T-helper 1 cell treated with Interleukin-12 subunit alpha and Interleukin-12 subunit beta and Interleukin-4 antibody, amounts not matched to agents 30 μg/mL and 1 μg/mL, for 36 hours (primary cell): ENCODE measurements at regions not wholly inside any gene's neighbourhood (a gene's known extent, or its start where the extent isn't known, plus 50 kb on each side); places are given as distances from the start of the nearest gene placed in this dataset.
A peak's percentile ranks its signal among the peaks of the same experiment; 100 is the strongest.

Source experiments
- H3K27ac Mint-ChIP-seq: one replicate; pipeline ENCODE4 v1.8.0; 2021; ENCODE audit warnings: mild to moderate bottlenecking, mixed read lengths
- H3K27me3 Mint-ChIP-seq: one replicate; pipeline ENCODE4 v1.8.0; 2021; ENCODE audit warnings: low read depth, mixed read lengths
- H3K36me3 Mint-ChIP-seq: one replicate; pipeline ENCODE4 v1.8.0; 2021; ENCODE audit warnings: low read depth, mixed read lengths
- H3K4me1 Mint-ChIP-seq: one replicate; pipeline ENCODE4 v1.8.0; 2021; ENCODE audit warnings: low read depth, mixed read lengths
- H3K4me3 Mint-ChIP-seq: one replicate; pipeline ENCODE4 v1.8.0; 2021; ENCODE audit warnings: mild to moderate bottlenecking, moderate library complexity, mixed read lengths
- H3K9me3 Mint-ChIP-seq: one replicate; pipeline ENCODE4 v1.8.0; 2021; ENCODE audit warnings: mixed read lengths

GRCh38 chr15:100786901-100787566 lies 92.6 kb upstream of the ALDH1A3 start:
- Mint-ChIP-seq H3K4me3 (no peak overlapping the region), H3K36me3 (no peaks in the 10 kb centered on the region), H3K27ac (no peak overlapping the region), H3K4me1 (no peaks in the 10 kb centered on the region), H3K9me3 (no peaks in the 10 kb centered on the region), H3K27me3 (peaks cover 3% of the 10 kb centered on the region)

GRCh38 chr15:100787567-100788417 lies 91.8 kb upstream of the ALDH1A3 start:
- H3K27me3 Mint-ChIP-seq = peaks cover 6% of the 10 kb centered on the region
- peak overlapping the region; percentile 11 for H3K27ac Mint-ChIP-seq
- H3K9me3 Mint-ChIP-seq = no peaks in the 10 kb centered on the region
- H3K4me1 Mint-ChIP-seq = no peaks in the 10 kb centered on the region
- H3K4me3 Mint-ChIP-seq = no peak overlapping the region
- H3K36me3 Mint-ChIP-seq = no peaks in the 10 kb centered on the region

GRCh38 chr15:100788418-100789105 lies 91.1 kb upstream of the ALDH1A3 start:
- Mint-ChIP-seq H3K27me3 (peaks cover 6% of the 10 kb centered on the region), H3K36me3 (no peaks in the 10 kb centered on the region), H3K4me3 (no peak overlapping the region), H3K9me3 (no peaks in the 10 kb centered on the region), H3K4me1 (no peaks in the 10 kb centered on the region), H3K27ac (no peak overlapping the region)

- peaks cover 14% of the 10 kb centered on the region for H3K27me3 Mint-ChIP-seq
- no peak overlapping the region for H3K4me3 Mint-ChIP-seq
- no peaks in the 10 kb centered on the region for H3K9me3 Mint-ChIP-seq
- H3K27ac Mint-ChIP-seq = no peak overlapping the region
- no peaks in the 10 kb centered on the region for H3K4me1 Mint-ChIP-seq
- no peaks in the 10 kb centered on the region for H3K36me3 Mint-ChIP-seq
These were observed 88.8 kb upstream of the ALDH1A3 start for GRCh38 chr15:100790786-100791265.

- Mint-ChIP-seq H3K4me1 (no peaks in the 10 kb centered on the region), H3K27ac (no peak overlapping the region), H3K36me3 (no peaks in the 10 kb centered on the region), H3K4me3 (no peak overlapping the region), H3K9me3 (no peaks in the 10 kb centered on the region), H3K27me3 (peaks cover 19% of the 10 kb centered on the region)
These were observed 85.6 kb upstream of the ALDH1A3 start for GRCh38 chr15:100794008-100794407.

DNA sequence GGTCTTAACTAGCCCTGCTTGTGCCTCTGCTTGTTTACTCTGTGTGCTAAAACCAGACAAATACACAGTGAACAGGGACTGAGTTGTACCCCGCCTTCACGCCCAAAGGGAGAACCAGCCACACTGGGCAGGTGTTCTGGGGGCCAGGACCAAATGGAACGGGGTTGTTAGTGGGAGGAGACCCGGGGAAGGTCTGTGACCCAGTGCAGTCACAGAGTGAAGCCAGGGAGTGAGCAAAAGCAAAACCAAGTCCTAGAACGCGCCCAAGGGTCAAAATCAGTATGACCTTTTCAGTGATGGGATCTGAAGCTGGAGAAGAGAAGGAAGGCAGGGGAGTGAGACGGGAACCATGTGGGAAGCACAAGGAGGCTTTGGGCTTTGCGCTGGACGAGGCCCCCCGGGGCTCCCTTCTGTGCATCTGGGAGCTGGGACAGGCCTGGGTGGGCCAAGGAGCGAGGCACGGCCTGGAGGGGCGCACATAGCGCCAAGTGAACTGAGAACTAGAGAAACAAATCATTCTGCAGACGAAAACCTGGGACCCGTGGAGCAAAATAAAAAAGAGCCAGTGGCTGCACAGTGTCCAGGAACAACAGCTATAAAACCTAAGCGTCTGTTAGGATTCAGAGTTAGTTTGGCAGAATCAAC lies 78.3 kb upstream of the ALDH1A3 start:
- no peaks in the 10 kb centered on the region for H3K36me3 Mint-ChIP-seq
- H3K27ac Mint-ChIP-seq = no peak overlapping the region
- peaks cover 6% of the 10 kb centered on the region for H3K9me3 Mint-ChIP-seq
- no peak overlapping the region for H3K4me3 Mint-ChIP-seq
- no peaks in the 10 kb centered on the region for H3K4me1 Mint-ChIP-seq
- H3K27me3 Mint-ChIP-seq = peaks cover 7% of the 10 kb centered on the region

GRCh38 chr15:100802421-100803170 lies 77.0 kb upstream of the ALDH1A3 start:
- Mint-ChIP-seq H3K4me1 (no peaks in the 10 kb centered on the region), H3K27ac (no peak overlapping the region), H3K27me3 (peaks cover 5% of the 10 kb centered on the region), H3K9me3 (peaks cover 8% of the 10 kb centered on the region), H3K36me3 (no peaks in the 10 kb centered on the region), H3K4me3 (no peak overlapping the region)

DNA sequence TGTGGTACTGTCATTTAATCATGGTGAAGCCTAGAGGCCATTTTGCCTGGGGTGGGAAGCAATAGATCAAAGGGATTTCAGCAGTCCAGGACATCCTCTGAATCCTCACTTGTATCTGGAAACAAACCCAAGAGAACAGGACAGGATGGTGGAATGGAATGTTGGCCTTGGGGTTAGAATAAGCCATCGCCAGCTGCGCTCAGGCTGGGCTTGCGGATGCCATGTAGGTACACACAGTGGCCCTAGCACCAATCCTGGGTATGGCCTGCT lies 76.5 kb upstream of the ALDH1A3 start:
- peaks cover 8% of the 10 kb centered on the region for H3K9me3 Mint-ChIP-seq
- no peak overlapping the region for H3K4me3 Mint-ChIP-seq
- H3K27ac Mint-ChIP-seq = no peak overlapping the region

DNA sequence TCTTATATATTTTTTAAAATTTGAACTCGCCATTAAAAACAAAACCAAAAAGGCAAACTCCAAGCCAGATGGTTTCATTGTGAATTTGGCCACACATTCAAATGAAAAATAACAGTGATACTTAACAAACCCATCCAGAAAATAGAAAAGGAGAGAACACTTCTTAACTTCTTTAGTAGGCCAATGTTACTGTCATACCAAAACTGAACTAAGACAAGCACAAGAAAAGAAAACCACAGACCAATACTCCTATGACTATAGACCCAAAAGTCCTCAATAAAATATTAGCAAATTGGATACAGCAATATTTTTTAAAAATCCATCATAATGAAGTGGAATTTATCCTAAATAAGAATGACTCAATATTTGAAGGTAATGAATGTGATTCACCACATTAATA lies 73.5 kb upstream of the ALDH1A3 start:
- Mint-ChIP-seq H3K4me3 (no peak overlapping the region), H3K27me3 (peaks cover 3% of the 10 kb centered on the region), H3K9me3 (peaks cover 13% of the 10 kb centered on the region), H3K36me3 (no peaks in the 10 kb centered on the region), H3K4me1 (no peaks in the 10 kb centered on the region), H3K27ac (no peak overlapping the region)

More for the DNA sequence above, 76.5 kb upstream of the ALDH1A3 start:
- H3K4me1 Mint-ChIP-seq = no peaks in the 10 kb centered on the region
- no peaks in the 10 kb centered on the region for H3K36me3 Mint-ChIP-seq
- H3K27me3 Mint-ChIP-seq = peaks cover 3% of the 10 kb centered on the region

DNA sequence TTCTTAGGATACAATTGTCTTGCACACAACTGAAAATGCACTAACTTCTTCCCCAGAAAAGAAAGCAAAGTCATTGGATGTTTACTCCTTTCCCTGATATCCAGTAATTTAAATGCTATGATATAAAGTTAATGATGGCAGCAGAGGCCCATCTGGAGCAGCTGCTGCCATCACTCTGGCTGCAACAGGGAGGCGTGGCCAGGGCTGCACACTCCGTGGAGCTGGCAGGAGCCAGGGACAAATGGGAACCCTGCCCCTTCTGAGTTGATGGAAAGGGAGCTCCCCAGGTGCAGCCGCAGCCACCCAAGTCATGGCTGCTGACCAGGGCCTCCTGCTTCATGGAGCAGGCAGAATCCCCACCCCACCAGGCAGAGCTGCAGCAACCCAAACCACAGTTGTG lies 72.6 kb upstream of the ALDH1A3 start:
- Mint-ChIP-seq H3K27ac (no peak overlapping the region), H3K9me3 (peaks cover 13% of the 10 kb centered on the region), H3K36me3 (no peaks in the 10 kb centered on the region), H3K4me3 (no peak overlapping the region), H3K27me3 (peaks cover 3% of the 10 kb centered on the region), H3K4me1 (no peaks in the 10 kb centered on the region)

GRCh38 chr15:100808691-100809090 lies 70.9 kb upstream of the ALDH1A3 start:
- Mint-ChIP-seq H3K27ac (no peak overlapping the region), H3K36me3 (no peaks in the 10 kb centered on the region), H3K9me3 (peaks cover 13% of the 10 kb centered on the region), H3K4me1 (no peaks in the 10 kb centered on the region), H3K4me3 (no peak overlapping the region), H3K27me3 (peaks cover 3% of the 10 kb centered on the region)

- H3K4me3 Mint-ChIP-seq = no peak overlapping the region
- no peaks in the 10 kb centered on the region for H3K36me3 Mint-ChIP-seq
- no peak overlapping the region for H3K27ac Mint-ChIP-seq
- H3K27me3 Mint-ChIP-seq = no peaks in the 10 kb centered on the region
- no peaks in the 10 kb centered on the region for H3K4me1 Mint-ChIP-seq
- peaks cover 13% of the 10 kb centered on the region for H3K9me3 Mint-ChIP-seq
These were observed 70.5 kb upstream of the ALDH1A3 start for GRCh38 chr15:100809151-100809550.

DNA sequence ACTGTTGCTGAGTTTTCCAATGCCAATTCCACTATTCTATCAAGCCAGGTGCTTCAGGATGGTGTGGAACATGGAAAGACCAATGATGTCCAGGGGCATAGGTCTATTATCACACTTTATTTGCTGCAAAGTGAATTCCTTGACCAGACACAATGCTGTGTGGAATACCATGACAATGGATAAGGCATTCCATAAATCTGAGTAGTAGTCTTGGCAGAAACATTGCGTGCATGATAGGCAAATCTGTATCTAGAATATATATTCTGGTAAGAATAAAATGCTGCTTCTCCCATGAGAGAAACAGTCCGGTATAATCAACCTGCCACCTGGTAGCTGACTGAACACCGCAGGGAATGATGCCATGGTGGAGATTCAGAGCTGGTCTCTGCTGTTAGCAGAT lies 70.0 kb upstream of the ALDH1A3 start:
- Mint-ChIP-seq H3K9me3 (peaks cover 13% of the 10 kb centered on the region), H3K27me3 (no peaks in the 10 kb centered on the region), H3K4me1 (no peaks in the 10 kb centered on the region), H3K4me3 (no peak overlapping the region), H3K36me3 (no peaks in the 10 kb centered on the region), H3K27ac (no peak overlapping the region)

DNA sequence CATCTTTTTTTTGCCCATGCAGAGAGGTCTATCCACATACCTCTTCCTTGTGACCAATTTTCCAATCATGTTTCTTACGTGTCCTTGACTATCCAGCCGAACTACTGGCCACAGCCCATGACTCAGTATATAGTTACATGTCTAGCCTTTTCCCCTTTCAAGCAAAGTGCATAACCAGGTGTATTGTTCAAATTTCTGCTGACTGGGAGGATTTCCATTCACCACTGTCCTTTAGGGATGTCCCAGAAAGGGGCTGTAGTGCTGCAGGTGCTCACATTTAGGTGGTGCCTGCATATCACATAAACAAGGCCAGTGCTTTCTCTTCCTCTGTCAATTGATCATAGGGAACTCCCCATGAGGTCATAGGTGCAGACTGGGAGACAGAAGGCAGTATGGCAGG lies 69.4 kb upstream of the ALDH1A3 start:
- Mint-ChIP-seq H3K27ac (no peak overlapping the region), H3K4me3 (no peak overlapping the region), H3K36me3 (no peaks in the 10 kb centered on the region), H3K4me1 (no peaks in the 10 kb centered on the region), H3K9me3 (peaks cover 19% of the 10 kb centered on the region), H3K27me3 (no peaks in the 10 kb centered on the region)
